NB4 (cell line): ENCODE measurements at regions not wholly inside any gene's neighbourhood (a gene's known extent, or its start where the extent isn't known, plus 50 kb on each side); places are given as distances from the start of the nearest gene placed in this dataset.

Experiments
- CTCF ChIP-seq: IDR thresholded peaks from one replicate; pipeline ENCODE4 v1.5.1; 2012; ENCODE audit warnings: low read depth, low read length
- MYC ChIP-seq: IDR thresholded peaks from 2 replicates; pipeline ENCODE4 v1.6.1; 2011; ENCODE audit warnings: low read depth, low read length
- POLR2A ChIP-seq: IDR thresholded peaks from 2 replicates; pipeline ENCODE4 v1.6.1; 2011; ENCODE audit warnings: mild to moderate bottlenecking; ENCODE audit not compliant: insufficient read length; ENCODE audit errors: extremely low read depth

GRCh38 chr10:130854151-130854550, 457.4 kb downstream of the TCERG1L start:
- TF ChIP-seq CTCF (no peak), MYC (no peak), POLR2A (no peak)
